K562 (cell line): ENCODE measurements at regions not wholly inside any gene's neighbourhood (a gene's known extent, or its start where the extent isn't known, plus 50 kb on each side); places are given as distances from the start of the nearest gene placed in this dataset.
"Not testable (repeated sequence)": the region's sequence is repeated elsewhere in the genome, so short reads cannot be mapped to it uniquely, and the experiment has no call there.

Experiments
- ATAC-seq: fragments of 200-7000 bp; cut with Tn5 transposase; 3 replicates; pipeline ENCODE4 v1.9.1; 2020; ENCODE audit warnings: moderate library complexity
- BruUV-seq: library from RNA; stranded (reverse); fragments of 400-500 nt; replicated peaks from 2 replicates; lab custom pipeline; 2021; lab: Mats Ljungman, UMichigan
- CTCF ChIA-PET: fragments of 300-600 bp; formaldehyde crosslinking; extraction: SDS; loops from one replicate; lab custom pipeline; 2021; ENCODE audit warnings: low intra/inter-chr PET ratio; lab: Yijun Ruan, JAX
- POLR2A ChIA-PET: fragments of 300-600, 350-650 bp; sonication (Branson Sonifier 250); formaldehyde crosslinking; extraction: SDS; loops from one replicate; lab custom pipeline; 2021; ENCODE audit warnings: antibody characterized with exemption, inconsistent platforms; lab: Yijun Ruan, JAX
- DNase-seq, 4 experiments: peaks; one replicate each; pipeline versions ENCODE4 v3.0.0 to v3.0.0-alpha.2; 2011 to 2018; ENCODE audit warnings: low spot score in 3 of 4, mixed read lengths in 3 of 4; ENCODE audit errors: extremely low read depth in 1 of 4
- FAIRE-seq: peaks from 2 replicates; lab custom pipeline; 2011; peaks lifted over from hg19 to GRCh38; lab: Jason Lieb, UNC
- H2AFZ ChIP-seq: 2 replicates; pipeline ENCODE4 v1.6.0; 2011; ENCODE audit warnings: low read depth, low read length, control low read depth, inconsistent platforms
- H3K27ac ChIP-seq: fragments of 200-600 bp; 3 replicates; pipeline ENCODE4 v1.8.0; 2011; ENCODE audit warnings: low read depth, mild to moderate bottlenecking, control low read depth, inconsistent platforms, low read length, moderate library complexity, mixed read lengths; ENCODE audit errors: extremely low read depth
- H3K27me3 ChIP-seq, 2 experiments: fragments of 300-600 bp in 1 of 2; 2 replicates in 1 of 2; 3 replicates in 1 of 2; pipeline versions ENCODE4 v1.6.0 to v1.8.0; 2011; ENCODE audit warnings: inconsistent platforms in 2 of 2, low read length in 2 of 2, mild to moderate bottlenecking in 1 of 2, mixed read lengths in 1 of 2, moderate library complexity in 1 of 2; ENCODE audit not compliant: control insufficient read depth in 2 of 2, insufficient read depth in 2 of 2
- H3K36me3 ChIP-seq: fragments of 300-600 bp; 3 replicates; pipeline ENCODE4 v1.8.0; 2011; ENCODE audit warnings: mild to moderate bottlenecking, low read length, inconsistent platforms; ENCODE audit not compliant: control insufficient read depth, insufficient read depth
- H3K4me1 ChIP-seq, 2 experiments: fragments of 200-600 bp in 1 of 2; replicated peaks in 1 of 2; 2 replicates in 1 of 2; 3 replicates in 1 of 2; pipeline versions ENCODE4 v1.5.1 to v1.8.0; 2011; ENCODE audit warnings: inconsistent platforms in 2 of 2, low read length in 2 of 2, mild to moderate bottlenecking in 1 of 2, mixed read lengths in 1 of 2, moderate library complexity in 1 of 2; ENCODE audit not compliant: control insufficient read depth in 2 of 2, insufficient read depth in 2 of 2
- H3K4me2 ChIP-seq: 2 replicates; pipeline ENCODE4 v1.6.1; 2011; ENCODE audit warnings: low read length, control low read depth, inconsistent platforms, mixed read lengths; ENCODE audit not compliant: insufficient read depth
- H3K4me3 ChIP-seq: fragments of 200-600 bp; sonication (generic), shearing (Covaris generic); 2 replicates; pipeline ENCODE4 v1.5.1; 2016; ENCODE audit warnings: control low read depth, inconsistent platforms
- H3K79me2 ChIP-seq: fragments of 200-600 bp; 3 replicates; pipeline ENCODE4 v1.8.0; 2011; ENCODE audit warnings: low read length, inconsistent platforms; ENCODE audit not compliant: control insufficient read depth, insufficient read depth
- H3K9ac ChIP-seq, 2 experiments: 2 replicates each; pipeline versions ENCODE4 v1.6.0 to v1.6.1; 2011; ENCODE audit warnings: low read depth in 2 of 2, low read length in 2 of 2, control low read depth in 1 of 2, inconsistent platforms in 1 of 2, mild to moderate bottlenecking in 1 of 2, mixed read lengths in 1 of 2; ENCODE audit not compliant: insufficient read depth in 1 of 2
- H3K9me1 ChIP-seq: one replicate; pipeline ENCODE4 v1.6.0; 2011; ENCODE audit warnings: inconsistent platforms, mild to moderate bottlenecking, low read length, moderate library complexity; ENCODE audit not compliant: control insufficient read depth, insufficient read depth
- H3K9me3 ChIP-seq: replicated peaks from 2 replicates; pipeline ENCODE4 v1.5.1; 2011; ENCODE audit warnings: low read depth, low read length, inconsistent platforms; ENCODE audit not compliant: control insufficient read depth, insufficient read depth
- H4K20me1 ChIP-seq: replicated peaks from 2 replicates; pipeline ENCODE4 v1.6.1; 2011; ENCODE audit warnings: low read length, inconsistent platforms, mixed read lengths; ENCODE audit not compliant: control insufficient read depth, insufficient read depth
- ASH1L ChIP-seq: fragments of 450-650 bp; IDR thresholded peaks from 2 replicates; pipeline ENCODE4 v1.6.1; 2018; ENCODE audit warnings: borderline replicate concordance, mild to moderate bottlenecking, low read depth; ENCODE audit not compliant: partially characterized antibody
- C11orf30 ChIP-seq: fragments of 450-650 bp; IDR thresholded peaks from 2 replicates; pipeline ENCODE4 v1.6.1; 2016; ENCODE audit warnings: low read depth, mild to moderate bottlenecking
- CC2D1A ChIP-seq: fragments of 450-650 bp; IDR thresholded peaks from 2 replicates; pipeline ENCODE4 v1.6.1; 2017; ENCODE audit warnings: mild to moderate bottlenecking
- MAFG ChIP-seq: fragments of 450-650 bp; conservative IDR thresholded peaks from 2 replicates; pipeline ENCODE4 v1.6.1; 2016; ENCODE audit warnings: missing genetic modification characterization, missing compliant biosample characterization
- NFYB ChIP-seq: IDR thresholded peaks from 2 replicates; pipeline ENCODE4 v1.6.1; 2011; ENCODE audit warnings: mild to moderate bottlenecking, moderate library complexity; ENCODE audit not compliant: insufficient read length; ENCODE audit errors: extremely low read depth
- RBM25 ChIP-seq: fragments of 200-400 bp; formaldehyde crosslinking; IDR thresholded peaks from 2 replicates; pipeline ENCODE4 v1.6.1; 2018; ENCODE audit warnings: low read length, low read depth, moderate library complexity; ENCODE audit not compliant: severe bottlenecking
- ZNF316 ChIP-seq: fragments of 450-650 bp; IDR thresholded peaks from 2 replicates; pipeline ENCODE4 v1.6.1; 2016
- WGBS: fragments of 100-300 bp; shearing (Covaris generic); methylation state at CpG from one replicate; pipeline ENCODE4 v1.1.6; 2016; ENCODE audit warnings: low coverage, mixed read lengths; ENCODE audit not compliant: insufficient coverage; ENCODE audit errors: missing lambda C conversion rate; 5-methylcytosine and 5-hydroxymethylcytosine counted together
- in situ Hi-C: fragments of 300-500 bp; cut with MboI; formaldehyde crosslinking; loops from 4 replicates; pipeline ENCODE4 v1.15.0; 2018; ENCODE audit warnings: inconsistent platforms, mixed read lengths
- intact Hi-C: fragments of 100-400 bp; cut with micrococcal nuclease; formaldehyde crosslinking; loops from 2 replicates; pipeline ENCODE4 v1.14.2; 2022

GRCh38 chr1:206375552-206375951 lies 94.7 kb upstream of the IKBKE start:
- H3K27me3 ChIP-seq, H3K27ac ChIP-seq, H3K4me1 ChIP-seq, H3K9me3 ChIP-seq, in situ Hi-C loops, H3K4me3 ChIP-seq, H3K9me1 ChIP-seq, H3K36me3 ChIP-seq, FAIRE-seq, H3K4me2 ChIP-seq, H4K20me1 ChIP-seq, DNase-seq, CTCF ChIA-PET, POLR2A ChIA-PET, intact Hi-C loops, ATAC-seq, H3K79me2 ChIP-seq, H3K9ac ChIP-seq, H2AFZ ChIP-seq, BruUV-seq: not testable (repeated sequence)
- WGBS = 14% methylated on average over 1 of the region's 3 CpGs

- H3K79me2 ChIP-seq, DNase-seq, H3K4me2 ChIP-seq, H3K27me3 ChIP-seq, CTCF ChIA-PET, H3K4me1 ChIP-seq, BruUV-seq: not testable (repeated sequence)
- TF ChIP-seq MAFG (tag) (0 out of 2 replicates have a peak, but pooled peaks have one; percentile 12), NFYB (peak; percentile 57), C11orf30 (0 out of 2 replicates have a peak, but pooled peaks have one; percentile 6), CC2D1A (0 out of 2 replicates have a peak, but pooled peaks have one; percentile 44), RBM25 (peak; percentile 36), ASH1L (peak; percentile 40), ZNF316 (0 out of 2 replicates have a peak, but pooled peaks have one; percentile 45)
- TF ChIP-seq, all 486 proteins: peak for 7; not testable (repeated sequence) for 479
- H3K36me3 ChIP-seq, H3K9me3 ChIP-seq, H2AFZ ChIP-seq, H3K9ac ChIP-seq, POLR2A ChIA-PET, intact Hi-C loops, FAIRE-seq, H4K20me1 ChIP-seq, ATAC-seq, H3K4me3 ChIP-seq, H3K9me1 ChIP-seq, in situ Hi-C loops, H3K27ac ChIP-seq: not testable (repeated sequence)
- 98% methylated on average over 5 of the region's 7 CpGs for WGBS
Observed at GRCh38 chr1:206378506-206378905, 91.8 kb upstream of the IKBKE start.

GRCh38 chr1:206379245-206379644 lies 91.0 kb upstream of the IKBKE start:
- FAIRE-seq, H3K27me3 ChIP-seq, in situ Hi-C loops, BruUV-seq, ATAC-seq, H3K27ac ChIP-seq, H3K9me1 ChIP-seq, H3K9ac ChIP-seq, H3K79me2 ChIP-seq, H4K20me1 ChIP-seq, H3K4me2 ChIP-seq, CTCF ChIA-PET, POLR2A ChIA-PET, H3K9me3 ChIP-seq, DNase-seq, H3K36me3 ChIP-seq, H2AFZ ChIP-seq, H3K4me1 ChIP-seq, H3K4me3 ChIP-seq, intact Hi-C loops: not testable (repeated sequence)
- WGBS = no CpG with 5 or more reads among the region's 1 CpG
